HL-60 (cell line): ENCODE measurements at regions not wholly inside any gene's neighbourhood (a gene's known extent, or its start where the extent isn't known, plus 50 kb on each side); places are given as distances from the start of the nearest gene placed in this dataset.

Experiments
- DNase-seq, 2 experiments: peaks; one replicate each; pipeline ENCODE4 v3.0.0-alpha.2; 2010 to 2020; ENCODE audit warnings: low read depth in 1 of 2, low spot score in 1 of 2
- H3K27ac ChIP-seq: fragments of 250-450 bp; sonication (Bioruptor Pico); replicated peaks from 2 replicates; pipeline ENCODE4 v1.5.1; 2020; ENCODE audit warnings: mild to moderate bottlenecking, moderate library complexity
- H3K27me3 ChIP-seq: fragments of 250-450 bp; sonication (Bioruptor Pico); 2 replicates; pipeline ENCODE4 v1.5.1; 2021; ENCODE audit warnings: mild to moderate bottlenecking, moderate library complexity; ENCODE audit not compliant: insufficient read depth, poor library complexity, severe bottlenecking
- H3K4me3 ChIP-seq: replicated peaks from 2 replicates; pipeline ENCODE4 v1.5.1; 2011; ENCODE audit warnings: mild to moderate bottlenecking, control low read depth, low read length; ENCODE audit not compliant: insufficient read depth
- CTCF ChIP-seq: IDR thresholded peaks from one replicate; pipeline ENCODE4 v1.5.1; 2011; ENCODE audit warnings: low read length, control low read depth, inconsistent platforms; ENCODE audit not compliant: insufficient read depth
- GABPA ChIP-seq: IDR thresholded peaks from 2 replicates; pipeline ENCODE4 v1.6.1; 2012; ENCODE audit warnings: low read depth
- POLR2AphosphoS5 ChIP-seq: IDR thresholded peaks from 2 replicates; pipeline ENCODE4 v1.6.1; 2012; ENCODE audit warnings: low read depth
- REST ChIP-seq: IDR thresholded peaks from 2 replicates; pipeline ENCODE4 v1.6.1; 2012; ENCODE audit warnings: low read depth; ENCODE audit not compliant: insufficient replicate concordance
- SPI1 ChIP-seq: IDR thresholded peaks from 2 replicates; pipeline ENCODE4 v1.6.1; 2012; ENCODE audit warnings: low read depth, mild to moderate bottlenecking, borderline replicate concordance

- no peak for TF ChIP-seq POLR2AphosphoS5
- TF ChIP-seq GABPA, result no peak
- TF ChIP-seq CTCF, result no peak
- no peak for TF ChIP-seq REST
- TF ChIP-seq SPI1, result no peak
- no peak for DNase-seq
- no peaks in the 10 kb centered on the region for H3K27me3 ChIP-seq
- no peak overlapping the region for H3K27ac ChIP-seq
- no peak overlapping the region for H3K4me3 ChIP-seq
Observed at GRCh38 chr13:74769333-74769732, 635.1 kb upstream of the KLF12 start.

- no peak for DNase-seq
- no peak for TF ChIP-seq POLR2AphosphoS5
- no peak for TF ChIP-seq CTCF
- TF ChIP-seq GABPA, result no peak
- TF ChIP-seq SPI1, result no peak
- TF ChIP-seq REST, result no peak
- Histone ChIP-seq H3K4me3 (no peak overlapping the region), H3K27me3 (no peaks in the 10 kb centered on the region), H3K27ac (no peak overlapping the region)
Observed at GRCh38 chr13:74768521-74769085, 634.4 kb upstream of the KLF12 start.

- no peak for TF ChIP-seq CTCF
- no peak for TF ChIP-seq REST
- TF ChIP-seq GABPA, result no peak
- no peak for TF ChIP-seq POLR2AphosphoS5
- TF ChIP-seq SPI1, result no peak
- DNase-seq, result peak in 1 of 2 experiments; percentile 2
- H3K4me3 ChIP-seq, result no peak overlapping the region
- no peak overlapping the region for H3K27ac ChIP-seq
- H3K27me3 ChIP-seq, result no peaks in the 10 kb centered on the region
Observed at GRCh38 chr13:74767050-74767449, 632.8 kb upstream of the KLF12 start.
